ENCODE measurements at regions not wholly inside any gene's neighbourhood (a gene's known extent, or its start where the extent isn't known, plus 50 kb on each side); places are given as distances from the start of the nearest gene placed in this dataset.

DNA sequence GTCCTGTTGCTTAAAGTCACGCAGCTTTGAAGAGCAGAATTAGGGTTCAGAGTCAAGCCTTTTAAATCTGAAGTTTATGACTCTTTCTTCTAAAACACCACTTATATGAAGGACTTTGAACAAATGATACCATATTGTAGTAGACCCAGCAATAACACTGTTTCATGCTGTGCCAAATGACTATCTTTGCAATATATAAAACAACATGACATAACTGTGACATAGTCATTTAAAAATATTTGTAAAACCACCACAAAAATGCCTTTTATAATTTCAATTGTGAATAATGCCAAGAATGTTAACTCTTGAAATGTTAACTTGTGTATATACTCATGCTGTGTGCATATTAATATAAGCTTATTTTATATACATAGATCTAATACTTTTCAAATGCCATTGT lies 452.1 kb upstream of the NEGR1 start:
- no peaks in the 10 kb centered on the region for H3K27me3 ChIP-seq
- intact Hi-C loops (cut with DNase I; ENCODE audit: low total_unique reads), result no loop called here
- H3K36me3 ChIP-seq (ENCODE audit: low read depth, missing control alignments), result no peaks in the 10 kb centered on the region
- no peak for DNase-seq
- H3K27ac ChIP-seq, result no peak overlapping the region
- no peaks in the 10 kb centered on the region for H3K9me3 ChIP-seq
- H3K4me3 ChIP-seq, result no peak overlapping the region
- WGBS, 2 donors, result 88 to 100% methylated on average over 1 of the region's 1 CpG
- no peak for TF ChIP-seq POLR2A (IDR thresholded peaks at IDR 0.05)
- TF ChIP-seq CTCF (IDR thresholded peaks at IDR 0.05), result no peak
- no peaks in the 10 kb centered on the region for H3K4me1 ChIP-seq

- TF ChIP-seq CTCF (IDR thresholded peaks at IDR 0.05) (no peak), POLR2A (IDR thresholded peaks at IDR 0.05) (no peak)
- H3K27me3 ChIP-seq, result no peaks in the 10 kb centered on the region
- DNase-seq, result peak; percentile 13
- WGBS, 2 donors, result 60 to 62% methylated on average over 12 to 17 of the region's 17 CpGs
- H3K9me3 ChIP-seq, result no peaks in the 10 kb centered on the region
- no peaks in the 10 kb centered on the region for H3K4me1 ChIP-seq
- intact Hi-C loops (cut with DNase I; ENCODE audit: low total_unique reads), result no loop called here
- H3K4me3 ChIP-seq, result no peak overlapping the region
- no peaks in the 10 kb centered on the region for H3K36me3 ChIP-seq (ENCODE audit: low read depth, missing control alignments)
- H3K27ac ChIP-seq, result no peak overlapping the region
Measured at GRCh38 chr1:72724951-72725861, 442.9 kb upstream of the NEGR1 start.

DNA sequence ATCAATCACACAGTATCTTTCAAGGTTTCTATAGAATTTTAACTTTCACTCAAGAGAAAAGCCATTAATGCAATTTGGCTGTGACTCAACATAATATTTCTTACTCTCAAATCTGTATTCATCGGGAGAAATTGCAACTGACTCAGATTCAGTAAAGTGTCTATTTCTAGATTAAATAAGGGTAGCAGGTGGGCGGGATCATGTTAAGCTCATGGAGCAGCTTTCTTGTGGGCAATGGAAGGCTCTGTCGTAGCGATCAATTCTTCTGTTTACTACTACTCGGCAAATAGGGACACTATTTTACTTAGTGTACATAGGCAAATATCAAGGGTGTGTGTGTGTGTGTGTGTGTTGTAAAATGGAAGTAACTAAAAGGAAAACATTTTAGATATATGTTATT lies 423.6 kb upstream of the NEGR1 start:
- no peak overlapping the region for H3K27ac ChIP-seq
- no peak for DNase-seq
- TF ChIP-seq CTCF (IDR thresholded peaks at IDR 0.05) (no peak), POLR2A (IDR thresholded peaks at IDR 0.05) (no peak)
- intact Hi-C loops (cut with DNase I; ENCODE audit: low total_unique reads), result no loop called here
- 93 to 94% methylated on average over 5 of the region's 5 CpGs for WGBS, 2 donors
- H3K4me3 ChIP-seq, result no peak overlapping the region
- H3K9me3 ChIP-seq, result no peaks in the 10 kb centered on the region
- H3K4me1 ChIP-seq, result no peaks in the 10 kb centered on the region
- no peaks in the 10 kb centered on the region for H3K27me3 ChIP-seq
- H3K36me3 ChIP-seq (ENCODE audit: low read depth, missing control alignments), result no peaks in the 10 kb centered on the region

DNA sequence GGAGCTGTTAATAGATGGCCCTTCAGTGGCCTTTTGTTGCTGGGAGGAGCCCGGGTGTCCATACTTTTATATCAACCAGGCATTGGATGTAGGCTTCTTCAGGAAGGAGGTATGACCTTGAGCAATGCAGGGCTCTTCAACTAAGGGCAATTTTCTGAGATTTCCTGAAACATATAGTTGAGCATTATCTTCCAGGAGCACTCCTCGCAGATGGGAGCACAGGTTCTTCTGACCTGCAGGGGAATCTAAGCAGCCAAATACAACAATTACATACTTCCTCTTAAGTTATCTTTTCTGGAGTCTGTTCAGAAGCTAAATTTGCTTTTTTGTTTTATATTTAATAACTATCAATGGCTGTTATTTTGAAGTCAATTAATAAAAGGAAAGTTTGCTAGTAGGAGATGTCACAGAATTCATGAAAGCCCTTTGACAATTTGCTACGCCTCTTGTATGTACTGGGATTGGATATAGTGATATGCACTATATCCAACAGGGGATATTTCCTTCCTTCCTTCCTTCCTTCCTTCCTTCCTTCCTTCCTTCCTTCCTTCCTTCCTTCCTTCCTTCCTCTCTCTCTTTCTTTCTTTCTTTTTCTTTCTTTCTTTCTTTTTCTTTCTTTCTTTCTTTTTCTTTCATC lies 422.6 kb upstream of the NEGR1 start:
- TF ChIP-seq CTCF (IDR thresholded peaks at IDR 0.05) (no peak), POLR2A (IDR thresholded peaks at IDR 0.05) (no peak)
- H3K4me3 ChIP-seq, result no peak overlapping the region
- H3K27me3 ChIP-seq, result no peaks in the 10 kb centered on the region
- no peaks in the 10 kb centered on the region for H3K36me3 ChIP-seq (ENCODE audit: low read depth, missing control alignments)
- no peak for DNase-seq
- WGBS, 2 donors, result 75 to 84% methylated on average over 3 of the region's 3 CpGs
- intact Hi-C loops (cut with DNase I; ENCODE audit: low total_unique reads), result no loop called here
- no peaks in the 10 kb centered on the region for H3K9me3 ChIP-seq
- no peak overlapping the region for H3K27ac ChIP-seq
- no peaks in the 10 kb centered on the region for H3K4me1 ChIP-seq

Data from testis (tissue), 2 donors.